H7 (cell line): ENCODE measurements at regions not wholly inside any gene's neighbourhood (a gene's known extent, or its start where the extent isn't known, plus 50 kb on each side); places are given as distances from the start of the nearest gene placed in this dataset.

Source experiments
- DNase-seq: peaks from one replicate; pipeline ENCODE4 v3.0.0; 2012
- H3K27me3 ChIP-seq: 2 replicates; pipeline ENCODE4 v1.6.0; 2011; ENCODE audit warnings: mild to moderate bottlenecking, low read length; ENCODE audit not compliant: control insufficient read depth, insufficient read depth
- H3K36me3 ChIP-seq: replicated peaks from 2 replicates; pipeline ENCODE4 v1.5.1; 2011; ENCODE audit warnings: low read length; ENCODE audit not compliant: control insufficient read depth, insufficient read depth
- H3K4me3 ChIP-seq: 2 replicates; pipeline ENCODE4 v1.5.1; 2011; ENCODE audit warnings: low read depth, mild to moderate bottlenecking, control low read depth, low read length, moderate library complexity; ENCODE audit not compliant: insufficient read depth

DNA sequence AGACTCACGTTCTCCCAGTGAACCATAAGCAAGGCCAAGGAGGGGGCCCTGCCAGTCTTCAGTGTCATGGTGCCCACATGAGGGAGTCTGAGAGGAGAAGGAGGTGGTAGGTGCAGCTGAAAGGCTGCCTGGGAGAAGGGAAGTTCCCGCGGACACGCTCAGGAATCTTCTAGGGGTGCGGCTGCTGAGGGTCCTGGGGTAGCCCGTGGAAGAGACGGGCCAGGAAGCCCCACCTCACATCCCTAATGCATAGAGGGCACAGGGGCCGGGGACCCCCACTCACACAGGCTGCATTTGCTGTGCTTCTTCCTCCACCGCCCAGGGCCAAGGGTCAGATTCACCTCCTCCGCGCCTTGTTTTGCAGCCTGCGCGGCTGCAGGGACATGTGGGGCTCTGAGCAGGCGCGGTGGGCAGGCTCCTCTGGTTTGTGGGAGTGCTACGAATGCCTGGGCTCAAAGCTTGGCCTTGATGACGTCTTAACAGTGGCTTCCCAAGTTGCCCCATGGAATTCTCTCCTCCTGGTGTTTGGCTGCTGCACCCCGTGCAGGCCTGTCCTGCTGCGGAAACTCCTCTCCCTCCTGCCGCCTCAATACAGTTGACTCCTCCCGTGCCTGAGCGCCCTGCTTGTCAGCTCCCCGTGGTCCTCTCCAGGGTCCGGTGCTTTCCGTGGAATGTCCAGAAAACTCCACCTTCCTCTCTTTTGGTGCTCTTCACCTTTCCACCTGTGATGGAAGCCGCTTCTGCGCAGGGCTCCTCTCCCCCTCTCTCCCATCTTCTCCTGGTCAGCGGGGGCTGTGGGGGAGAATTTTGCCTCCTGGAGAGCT is 95.7 kb downstream of the VAPA start:
- Histone ChIP-seq H3K36me3 (no peaks in the 10 kb centered on the region), H3K4me3 (no peak overlapping the region), H3K27me3 (no peaks in the 10 kb centered on the region)
- no peak for DNase-seq

DNA sequence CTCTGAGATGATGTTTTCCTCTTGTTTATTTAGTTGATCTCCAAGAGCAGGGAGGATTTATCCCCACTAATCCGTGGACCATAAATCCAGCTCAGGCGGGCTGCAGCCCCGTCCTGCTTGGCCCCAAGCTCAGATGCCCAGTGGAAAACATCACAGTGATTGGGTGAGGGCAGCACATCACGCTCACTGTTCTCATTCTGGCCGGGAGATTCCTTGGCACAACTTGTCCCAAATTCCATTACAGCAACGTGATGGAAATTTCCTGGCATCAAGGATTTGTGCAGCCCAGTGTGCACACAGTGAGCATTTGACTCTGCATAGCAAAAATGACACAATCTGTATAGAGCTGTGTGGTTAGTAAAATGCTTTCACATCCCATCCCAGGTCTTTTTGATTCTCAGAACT is 96.8 kb downstream of the VAPA start:
- no peak overlapping the region for H3K4me3 ChIP-seq
- H3K27me3 ChIP-seq = no peaks in the 10 kb centered on the region
- DNase-seq = no peak
- no peaks in the 10 kb centered on the region for H3K36me3 ChIP-seq

- no peak for DNase-seq
- Histone ChIP-seq H3K27me3 (no peaks in the 10 kb centered on the region), H3K4me3 (no peak overlapping the region), H3K36me3 (no peaks in the 10 kb centered on the region)
These were observed 97.2 kb downstream of the VAPA start for GRCh38 chr18:10011061-10011460.

DNA sequence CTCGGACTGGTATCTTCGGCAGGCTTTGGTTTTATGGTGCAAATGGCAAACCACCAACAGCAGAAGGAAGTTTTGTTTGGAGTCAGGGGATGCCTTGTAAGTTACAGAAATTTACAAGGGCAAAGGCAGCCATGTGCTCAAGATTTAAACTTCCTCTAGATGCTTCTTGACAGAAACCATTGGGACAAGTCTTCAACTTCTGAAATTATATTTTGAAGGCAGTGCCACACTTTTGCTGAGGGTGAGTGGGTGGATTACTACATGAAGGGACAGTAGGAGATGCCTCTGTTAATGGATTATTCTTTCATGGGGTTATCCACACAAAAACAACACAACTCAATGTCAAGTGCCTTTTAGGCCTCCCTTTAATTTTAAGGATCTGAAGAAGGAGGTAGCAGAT is 97.9 kb downstream of the VAPA start:
- no peaks in the 10 kb centered on the region for H3K36me3 ChIP-seq

GRCh38 chr18:10012526-10012925 is 98.7 kb downstream of the VAPA start:
- Histone ChIP-seq H3K36me3 (no peaks in the 10 kb centered on the region), H3K27me3 (no peaks in the 10 kb centered on the region), H3K4me3 (no peak overlapping the region)
- no peak for DNase-seq

More for the DNA sequence above, 97.9 kb downstream of the VAPA start:
- no peak for DNase-seq
- Histone ChIP-seq H3K27me3 (no peaks in the 10 kb centered on the region), H3K4me3 (no peak overlapping the region)

- DNase-seq = no peak
- Histone ChIP-seq H3K4me3 (no peak overlapping the region), H3K27me3 (no peaks in the 10 kb centered on the region), H3K36me3 (no peaks in the 10 kb centered on the region)
These were observed 100.1 kb downstream of the VAPA start for GRCh38 chr18:10013621-10014543.

DNA sequence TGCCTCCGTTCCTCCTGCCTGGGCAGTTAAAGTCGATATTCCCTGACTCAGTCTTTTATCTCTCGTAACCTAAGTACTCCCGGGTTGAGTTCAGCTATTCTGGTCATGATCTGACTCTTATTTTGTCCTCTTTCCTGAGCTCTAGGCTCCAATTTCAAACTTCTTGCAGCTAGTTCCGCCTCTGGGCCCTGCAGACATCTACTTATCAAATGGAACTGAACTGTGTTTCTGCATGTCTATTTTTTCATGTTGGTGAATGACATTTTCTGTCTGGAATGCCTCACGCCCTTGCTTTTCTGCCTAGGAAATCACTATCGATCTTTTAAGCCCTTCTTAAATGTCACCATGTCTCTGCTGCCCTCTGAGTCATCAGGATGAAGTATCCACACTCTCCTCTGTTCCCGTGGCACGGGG is 101.5 kb downstream of the VAPA start:
- Histone ChIP-seq H3K36me3 (no peaks in the 10 kb centered on the region), H3K27me3 (no peaks in the 10 kb centered on the region), H3K4me3 (no peak overlapping the region)
- DNase-seq = no peak

DNA sequence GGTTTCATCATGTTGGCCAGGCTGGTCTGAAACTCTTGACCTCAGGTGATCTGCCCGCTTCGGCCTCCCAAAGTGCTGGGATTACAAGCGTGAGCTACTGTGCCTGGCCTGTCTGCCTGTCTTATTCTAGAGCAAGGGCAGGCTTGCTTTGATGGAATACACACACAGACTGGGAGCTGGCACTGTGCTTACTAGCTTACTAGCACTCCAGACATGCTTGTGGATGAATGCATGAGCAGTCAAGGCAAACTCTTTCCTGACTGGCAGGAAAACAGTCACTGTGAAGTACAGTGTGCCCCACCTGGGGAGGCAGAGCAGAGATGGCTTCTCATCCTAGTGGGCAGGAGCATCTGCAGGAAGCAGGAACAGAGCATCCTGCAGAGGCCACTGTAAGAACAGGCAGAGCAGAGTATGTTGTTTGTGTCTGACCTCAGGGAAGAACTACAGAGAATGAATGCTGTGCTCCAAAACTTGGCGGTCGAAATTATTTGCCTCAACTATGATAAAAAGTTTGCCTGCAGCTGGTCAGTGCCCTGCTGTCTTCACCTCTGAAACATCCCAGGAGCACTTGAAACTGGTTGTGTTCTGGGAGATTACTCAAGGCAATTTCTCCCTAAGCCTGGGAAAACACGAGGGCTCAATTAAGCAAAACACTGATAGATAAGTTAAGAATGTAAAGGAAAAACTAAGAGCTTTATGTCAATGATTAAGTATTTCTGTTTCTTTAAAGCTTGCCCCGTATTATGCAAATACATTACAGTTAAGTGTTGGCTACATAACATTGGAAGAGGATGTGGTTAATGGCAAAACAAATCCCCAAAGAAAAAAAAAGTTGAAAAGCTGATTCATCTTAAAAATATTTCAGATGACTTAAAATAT is 102.4 kb downstream of the VAPA start:
- Histone ChIP-seq H3K36me3 (no peaks in the 10 kb centered on the region), H3K27me3 (no peaks in the 10 kb centered on the region), H3K4me3 (no peak overlapping the region)
- DNase-seq = peak; percentile 56

DNA sequence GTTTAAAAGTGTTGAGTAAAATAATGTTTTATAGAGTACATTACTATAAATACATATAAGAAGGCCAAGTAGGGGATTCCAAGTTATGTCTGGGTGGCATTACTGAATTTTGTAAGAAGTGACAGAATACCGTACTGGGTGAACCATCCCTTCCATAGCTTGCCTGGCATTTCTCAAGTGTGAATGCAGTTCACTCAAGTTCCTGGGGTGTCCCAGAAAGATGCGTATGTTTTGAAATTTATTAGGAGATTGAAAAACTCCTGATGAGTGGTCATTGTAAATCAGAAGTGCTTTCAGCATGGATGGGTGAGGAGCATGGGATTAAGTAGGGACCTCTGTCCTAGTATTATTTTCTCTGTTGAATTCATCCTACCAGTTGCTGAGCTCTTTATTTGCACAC is 103.2 kb downstream of the VAPA start:
- Histone ChIP-seq H3K4me3 (no peak overlapping the region), H3K27me3 (no peaks in the 10 kb centered on the region), H3K36me3 (no peaks in the 10 kb centered on the region)
- DNase-seq = no peak

DNA sequence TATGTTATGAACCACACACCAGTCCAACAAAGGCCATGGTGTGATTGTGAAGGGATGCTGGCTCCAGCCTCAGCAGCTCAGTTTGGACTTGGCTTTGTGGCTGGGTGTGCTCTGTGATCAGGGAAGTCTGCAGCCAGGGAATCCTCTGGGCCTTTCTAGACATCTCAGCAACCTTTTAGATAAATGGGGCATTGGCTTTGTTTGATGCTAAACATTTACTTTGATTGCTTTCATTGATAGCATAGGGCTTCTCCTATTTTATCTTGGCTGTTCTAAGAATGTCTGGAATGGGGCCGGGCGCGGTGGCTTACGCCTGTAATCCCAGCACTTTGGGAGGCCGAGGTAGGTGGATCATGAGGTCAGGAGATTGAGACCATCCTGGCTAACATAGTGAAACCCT is 104.5 kb downstream of the VAPA start:
- H3K27me3 ChIP-seq = no peaks in the 10 kb centered on the region
- no peak for DNase-seq
- H3K4me3 ChIP-seq = no peak overlapping the region
- H3K36me3 ChIP-seq = no peaks in the 10 kb centered on the region; the same call in 1 of the 2 replicates

DNA sequence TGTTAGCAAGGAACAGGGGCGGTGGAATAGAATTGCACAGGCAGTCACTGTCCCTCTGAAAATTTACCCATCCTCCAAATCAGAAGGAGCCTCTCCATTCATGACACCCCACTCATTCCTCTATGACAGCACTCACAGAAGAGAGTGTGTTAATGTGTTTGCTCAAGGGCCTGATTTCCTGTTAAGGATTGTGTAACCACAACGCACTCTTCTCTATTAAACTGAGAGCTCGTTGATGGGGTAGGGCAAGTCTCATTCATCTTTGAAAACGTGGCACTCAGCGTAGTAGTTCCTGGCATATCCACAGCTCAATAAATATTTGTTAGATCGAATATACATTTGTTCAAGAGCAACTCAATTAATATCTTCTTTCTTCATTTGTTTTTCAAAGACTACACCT is 106.4 kb downstream of the VAPA start:
- Histone ChIP-seq H3K4me3 (no peak overlapping the region), H3K27me3 (no peaks in the 10 kb centered on the region), H3K36me3 (no peaks in the 10 kb centered on the region; the same call in 1 of the 2 replicates)
- DNase-seq = no peak

- H3K4me3 ChIP-seq = no peak overlapping the region
- no peak for DNase-seq
- H3K27me3 ChIP-seq = no peaks in the 10 kb centered on the region
- H3K36me3 ChIP-seq = no peaks in the 10 kb centered on the region; the same call in 1 of the 2 replicates
These were observed 108.5 kb downstream of the VAPA start for GRCh38 chr18:10022365-10022764.

DNA sequence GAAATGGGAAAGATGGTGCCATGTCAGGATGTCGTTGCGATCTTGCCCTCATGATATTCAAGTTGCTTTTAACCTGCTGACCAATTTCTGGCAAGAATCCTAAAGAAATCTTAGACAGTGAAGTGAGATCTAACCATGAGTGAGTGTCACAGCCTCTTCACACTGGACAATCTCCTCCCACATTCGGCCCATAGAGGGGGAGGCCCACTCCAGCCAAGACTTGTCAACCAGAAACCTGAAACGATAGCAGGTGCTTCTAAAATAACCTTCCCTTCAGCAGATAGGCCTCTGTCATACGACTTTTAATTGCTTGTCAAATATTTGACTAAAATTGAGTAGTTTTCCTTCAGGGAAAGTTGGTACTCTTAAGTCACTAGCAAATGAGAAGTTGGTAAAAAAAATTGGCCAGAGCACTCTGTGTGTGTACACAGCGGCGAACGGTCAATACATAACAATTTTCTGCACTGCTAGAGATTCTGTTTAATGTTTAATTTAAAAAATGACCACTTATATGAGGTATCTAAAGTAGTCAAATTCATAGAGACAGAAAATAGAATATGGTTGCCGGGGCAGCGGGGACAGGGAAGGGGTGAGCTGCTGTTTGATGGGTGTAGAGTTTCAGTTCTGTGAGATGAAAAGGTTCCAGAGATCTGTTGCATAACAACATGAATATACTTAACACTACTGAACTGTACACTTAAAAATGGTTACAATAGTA is 110.2 kb downstream of the VAPA start:
- no peak for DNase-seq
- Histone ChIP-seq H3K4me3 (no peak overlapping the region), H3K27me3 (no peaks in the 10 kb centered on the region), H3K36me3 (no peaks in the 10 kb centered on the region; the same call in 1 of the 2 replicates)
